HL-60 (cell line): ENCODE measurements at regions not wholly inside any gene's neighbourhood (a gene's known extent, or its start where the extent isn't known, plus 50 kb on each side); places are given as distances from the start of the nearest gene placed in this dataset.

Experiments used
- GABPA ChIP-seq: IDR thresholded peaks from 2 replicates; pipeline ENCODE4 v1.6.1; 2012; ENCODE audit warnings: low read depth
- POLR2AphosphoS5 ChIP-seq: IDR thresholded peaks from 2 replicates; pipeline ENCODE4 v1.6.1; 2012; ENCODE audit warnings: low read depth
- TF ChIP-seq, protein P1 (sequence below): IDR thresholded peaks from one replicate; pipeline ENCODE4 v1.5.1; 2011; ENCODE audit warnings: low read length, control low read depth, inconsistent platforms; ENCODE audit not compliant: insufficient read depth
- TF ChIP-seq, protein P2 (sequence below): IDR thresholded peaks from 2 replicates; pipeline ENCODE4 v1.6.1; 2012; ENCODE audit warnings: low read depth; ENCODE audit not compliant: insufficient replicate concordance

DNA sequence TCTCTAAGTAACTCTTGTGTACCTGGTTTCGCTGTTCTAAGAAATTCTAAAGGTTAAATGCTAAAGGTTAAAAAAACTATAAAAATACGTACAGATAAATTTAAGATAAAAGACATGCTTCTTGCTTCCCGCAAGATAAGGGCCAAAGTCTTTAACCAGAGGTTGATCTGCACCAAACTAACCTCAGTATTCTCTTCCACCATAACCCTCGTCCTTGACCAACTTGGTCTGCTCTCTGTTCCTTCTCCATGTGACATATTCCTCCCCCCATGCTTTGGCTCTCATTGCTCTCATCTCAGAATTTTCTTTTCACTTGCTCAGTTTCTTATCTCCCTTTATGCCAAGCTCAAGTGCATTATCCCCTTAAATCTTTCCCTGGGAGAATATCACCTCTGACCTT is 330.5 kb upstream of the ZFHX3 start:
- TF ChIP-seq, protein P1, sequence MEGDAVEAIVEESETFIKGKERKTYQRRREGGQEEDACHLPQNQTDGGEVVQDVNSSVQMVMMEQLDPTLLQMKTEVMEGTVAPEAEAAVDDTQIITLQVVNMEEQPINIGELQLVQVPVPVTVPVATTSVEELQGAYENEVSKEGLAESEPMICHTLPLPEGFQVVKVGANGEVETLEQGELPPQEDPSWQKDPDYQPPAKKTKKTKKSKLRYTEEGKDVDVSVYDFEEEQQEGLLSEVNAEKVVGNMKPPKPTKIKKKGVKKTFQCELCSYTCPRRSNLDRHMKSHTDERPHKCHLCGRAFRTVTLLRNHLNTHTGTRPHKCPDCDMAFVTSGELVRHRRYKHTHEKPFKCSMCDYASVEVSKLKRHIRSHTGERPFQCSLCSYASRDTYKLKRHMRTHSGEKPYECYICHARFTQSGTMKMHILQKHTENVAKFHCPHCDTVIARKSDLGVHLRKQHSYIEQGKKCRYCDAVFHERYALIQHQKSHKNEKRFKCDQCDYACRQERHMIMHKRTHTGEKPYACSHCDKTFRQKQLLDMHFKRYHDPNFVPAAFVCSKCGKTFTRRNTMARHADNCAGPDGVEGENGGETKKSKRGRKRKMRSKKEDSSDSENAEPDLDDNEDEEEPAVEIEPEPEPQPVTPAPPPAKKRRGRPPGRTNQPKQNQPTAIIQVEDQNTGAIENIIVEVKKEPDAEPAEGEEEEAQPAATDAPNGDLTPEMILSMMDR, result no peak
- TF ChIP-seq, protein P2, sequence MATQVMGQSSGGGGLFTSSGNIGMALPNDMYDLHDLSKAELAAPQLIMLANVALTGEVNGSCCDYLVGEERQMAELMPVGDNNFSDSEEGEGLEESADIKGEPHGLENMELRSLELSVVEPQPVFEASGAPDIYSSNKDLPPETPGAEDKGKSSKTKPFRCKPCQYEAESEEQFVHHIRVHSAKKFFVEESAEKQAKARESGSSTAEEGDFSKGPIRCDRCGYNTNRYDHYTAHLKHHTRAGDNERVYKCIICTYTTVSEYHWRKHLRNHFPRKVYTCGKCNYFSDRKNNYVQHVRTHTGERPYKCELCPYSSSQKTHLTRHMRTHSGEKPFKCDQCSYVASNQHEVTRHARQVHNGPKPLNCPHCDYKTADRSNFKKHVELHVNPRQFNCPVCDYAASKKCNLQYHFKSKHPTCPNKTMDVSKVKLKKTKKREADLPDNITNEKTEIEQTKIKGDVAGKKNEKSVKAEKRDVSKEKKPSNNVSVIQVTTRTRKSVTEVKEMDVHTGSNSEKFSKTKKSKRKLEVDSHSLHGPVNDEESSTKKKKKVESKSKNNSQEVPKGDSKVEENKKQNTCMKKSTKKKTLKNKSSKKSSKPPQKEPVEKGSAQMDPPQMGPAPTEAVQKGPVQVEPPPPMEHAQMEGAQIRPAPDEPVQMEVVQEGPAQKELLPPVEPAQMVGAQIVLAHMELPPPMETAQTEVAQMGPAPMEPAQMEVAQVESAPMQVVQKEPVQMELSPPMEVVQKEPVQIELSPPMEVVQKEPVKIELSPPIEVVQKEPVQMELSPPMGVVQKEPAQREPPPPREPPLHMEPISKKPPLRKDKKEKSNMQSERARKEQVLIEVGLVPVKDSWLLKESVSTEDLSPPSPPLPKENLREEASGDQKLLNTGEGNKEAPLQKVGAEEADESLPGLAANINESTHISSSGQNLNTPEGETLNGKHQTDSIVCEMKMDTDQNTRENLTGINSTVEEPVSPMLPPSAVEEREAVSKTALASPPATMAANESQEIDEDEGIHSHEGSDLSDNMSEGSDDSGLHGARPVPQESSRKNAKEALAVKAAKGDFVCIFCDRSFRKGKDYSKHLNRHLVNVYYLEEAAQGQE, result no peak
- TF ChIP-seq GABPA (no peak), POLR2AphosphoS5 (no peak)
